Vagina (tissue), 2 donors: ENCODE measurements at regions not wholly inside any gene's neighbourhood (a gene's known extent, or its start where the extent isn't known, plus 50 kb on each side); places are given as distances from the start of the nearest gene placed in this dataset.

ENCODE experiments used
- DNase-seq, 2 donors: peaks; one replicate each; pipeline ENCODE4 v3.0.0-alpha.2; 2017; ENCODE audit errors: extremely low spot score in 2 of 2
- H3K27ac ChIP-seq: fragments of 200-600 bp; sonication (generic); one replicate; pipeline ENCODE4 v1.5.1; 2019
- H3K27me3 ChIP-seq: fragments of 200-600 bp; sonication (generic); one replicate; pipeline ENCODE4 v1.5.1; 2019
- H3K36me3 ChIP-seq, 2 donors: fragments of 200-600 bp; sonication (generic); one replicate each; pipeline ENCODE4 v1.5.1; 2017 to 2019
- H3K4me1 ChIP-seq: fragments of 200-600 bp; sonication (generic); one replicate; pipeline ENCODE4 v1.5.1; 2019
- H3K4me3 ChIP-seq, 2 donors: fragments of 200-600 bp; sonication (generic); 1 replicate in 1 of 2; 2 replicates in 1 of 2; pipeline ENCODE4 v1.5.1; 2016 to 2019
- H3K9me3 ChIP-seq: fragments of 200-600 bp; sonication (generic); one replicate; pipeline ENCODE4 v1.5.1; 2019
- CTCF ChIP-seq, 3 experiments: fragments of 450-650 bp in 2 of 3; fragments of 200-600 bp in 1 of 3; sonication (generic) in 1 of 3; IDR thresholded peaks; one replicate each; pipeline ENCODE4 v1.5.1; 2017 to 2019; ENCODE audit warnings: antibody characterized with exemption in 3 of 3, mild to moderate bottlenecking in 2 of 3, moderate library complexity in 2 of 3
- POLR2A ChIP-seq, 2 donors: fragments of 450-650 bp; IDR thresholded peaks; one replicate each; pipeline ENCODE4 v1.6.1; 2017; ENCODE audit warnings: antibody characterized with exemption in 2 of 2, mild to moderate bottlenecking in 2 of 2, moderate library complexity in 2 of 2
- POLR2AphosphoS5 ChIP-seq, 2 donors: sonication (generic); formaldehyde crosslinking; IDR thresholded peaks; one replicate each; pipeline ENCODE4 v1.9.0; 2017; ENCODE audit warnings: antibody characterized with exemption in 2 of 2, mild to moderate bottlenecking in 2 of 2, low read depth in 1 of 2; ENCODE audit not compliant: insufficient read depth in 1 of 2
- intact Hi-C: fragments of 100-400 bp; cut with DNase I; formaldehyde crosslinking; loops from one replicate; pipeline ENCODE4 v1.15.1; 2023

- DNase-seq: no peak
- intact Hi-C loops: no loop called here
- Histone ChIP-seq H3K27me3 (no peaks in the 10 kb centered on the region), H3K4me1 (peaks cover 4% of the 10 kb centered on the region), H3K36me3 (no peaks in the 10 kb centered on the region), H3K9me3 (no peaks in the 10 kb centered on the region), H3K27ac (no peak overlapping the region), H3K4me3 (no peak overlapping the region)
- TF ChIP-seq POLR2AphosphoS5 (IDR thresholded peaks at IDR 0.05; ENCODE audit: insufficient read depth in 1 of 2, low read depth in 1 of 2): no peak
- TF ChIP-seq CTCF (IDR thresholded peaks at IDR 0.05): no peak
Observed at GRCh38 chr4:82047731-82048130, 326.1 kb downstream of the HNRNPD start.

- Histone ChIP-seq H3K4me1 (peaks cover 4% of the 10 kb centered on the region), H3K36me3 (no peaks in the 10 kb centered on the region), H3K9me3 (no peaks in the 10 kb centered on the region), H3K4me3 (no peak overlapping the region), H3K27me3 (no peaks in the 10 kb centered on the region), H3K27ac (no peak overlapping the region)
- intact Hi-C loops: no loop called here
- TF ChIP-seq POLR2AphosphoS5 (IDR thresholded peaks at IDR 0.05; ENCODE audit: insufficient read depth in 1 of 2, low read depth in 1 of 2): no peak
- TF ChIP-seq CTCF (IDR thresholded peaks at IDR 0.05): no peak
- no peak for TF ChIP-seq POLR2A (IDR thresholded peaks at IDR 0.05)
- DNase-seq: no peak
Observed at GRCh38 chr4:82046796-82047195, 327.0 kb downstream of the HNRNPD start.

GRCh38 chr4:82045267-82045666, 328.5 kb downstream of the HNRNPD start:
- DNase-seq: no peak
- H3K36me3 ChIP-seq: no peaks in the 10 kb centered on the region
- no peaks in the 10 kb centered on the region for H3K9me3 ChIP-seq
- TF ChIP-seq POLR2A (IDR thresholded peaks at IDR 0.05) (no peak), CTCF (IDR thresholded peaks at IDR 0.05) (no peak), POLR2AphosphoS5 (IDR thresholded peaks at IDR 0.05; ENCODE audit: insufficient read depth in 1 of 2, low read depth in 1 of 2) (no peak)
- no peaks in the 10 kb centered on the region for H3K27me3 ChIP-seq
- intact Hi-C loops: no loop called here
- no peak overlapping the region for H3K4me3 ChIP-seq
- no peak overlapping the region for H3K27ac ChIP-seq
- H3K4me1 ChIP-seq: peaks cover 4% of the 10 kb centered on the region

GRCh38 chr4:82044141-82044993, 329.4 kb downstream of the HNRNPD start:
- Histone ChIP-seq H3K4me1 (peaks cover 4% of the 10 kb centered on the region), H3K27me3 (no peaks in the 10 kb centered on the region), H3K4me3 (peak overlapping the region; percentile 45 to 63), H3K9me3 (no peaks in the 10 kb centered on the region), H3K36me3 (no peaks in the 10 kb centered on the region), H3K27ac (no peak overlapping the region)
- intact Hi-C loops: no loop called here
- TF ChIP-seq CTCF (IDR thresholded peaks at IDR 0.05) (no peak), POLR2A (IDR thresholded peaks at IDR 0.05) (no peak), POLR2AphosphoS5 (IDR thresholded peaks at IDR 0.05; ENCODE audit: insufficient read depth in 1 of 2, low read depth in 1 of 2) (peak in 1 of 2 donors; percentile 30)
- no peak for DNase-seq

- Histone ChIP-seq H3K4me1 (peaks cover 4% of the 10 kb centered on the region), H3K9me3 (no peaks in the 10 kb centered on the region), H3K4me3 (peak overlapping the region; percentile 45 to 63), H3K27ac (no peak overlapping the region), H3K36me3 (no peaks in the 10 kb centered on the region), H3K27me3 (no peaks in the 10 kb centered on the region)
- intact Hi-C loops: no loop called here
- TF ChIP-seq CTCF (IDR thresholded peaks at IDR 0.05): no peak
- TF ChIP-seq POLR2AphosphoS5 (IDR thresholded peaks at IDR 0.05; ENCODE audit: insufficient read depth in 1 of 2, low read depth in 1 of 2): no peak
- no peak for TF ChIP-seq POLR2A (IDR thresholded peaks at IDR 0.05)
- DNase-seq: no peak
Observed at GRCh38 chr4:82043809-82044137, 330.0 kb downstream of the HNRNPD start.
